ENCODE measurements at regions not wholly inside any gene's neighbourhood (a gene's known extent, or its start where the extent isn't known, plus 50 kb on each side); places are given as distances from the start of the nearest gene placed in this dataset.

GRCh38 chr13:33441015-33441414, 155.5 kb upstream of the STARD13 start:
- Mint-ChIP-seq H3K27ac (no peak overlapping the region), H3K9me3 (no peaks in the 10 kb centered on the region), H3K4me1 (no peaks in the 10 kb centered on the region), H3K4me3 (no peak overlapping the region), H3K27me3 (peaks cover 5 to 7% of the 10 kb centered on the region in 2 donors), H3K36me3 (no peaks in the 10 kb centered on the region)
- CTCF ChIA-PET: no interaction called here
- Histone ChIP-seq H3K4me1 (ENCODE audit: control insufficient read depth in 1 of 2, extremely low read depth in 1 of 2, insufficient read depth in 2 of 2, low read length in 2 of 2) (no peaks in the 10 kb centered on the region), H3K27me3 (replicated peaks in 1 of 2; ENCODE audit: control insufficient read depth in 2 of 2, extremely low read depth in 1 of 2, insufficient read depth in 2 of 2, low read length in 1 of 2) (no peaks in the 10 kb centered on the region), H3K27ac (ENCODE audit: low read length) (no peak overlapping the region), H3K4me3 (ENCODE audit: control insufficient read depth in 1 of 2, extremely low read depth in 1 of 2, low read length in 1 of 2) (no peak overlapping the region), H3K36me3 (ENCODE audit: control insufficient read depth in 2 of 2, extremely low read depth in 1 of 2, insufficient read depth in 1 of 2, low read length in 1 of 2) (no peaks in the 10 kb centered on the region), H3K9me3 (no peaks in the 10 kb centered on the region)
- POLR2A ChIA-PET: no interaction called here
- ATAC-seq (replicated peaks in 1 of 4) (no peak), DNase-seq (no peak)
- 100% methylated on average over 1 of the region's 1 CpG for WGBS (ENCODE audit: insufficient coverage)

- Histone ChIP-seq H3K36me3 (ENCODE audit: control insufficient read depth in 2 of 2, extremely low read depth in 1 of 2, insufficient read depth in 1 of 2, low read length in 1 of 2) (no peaks in the 10 kb centered on the region), H3K9me3 (no peaks in the 10 kb centered on the region), H3K27ac (ENCODE audit: low read length) (no peak overlapping the region), H3K27me3 (replicated peaks in 1 of 2; ENCODE audit: control insufficient read depth in 2 of 2, extremely low read depth in 1 of 2, insufficient read depth in 2 of 2, low read length in 1 of 2) (no peaks in the 10 kb centered on the region), H3K4me1 (ENCODE audit: control insufficient read depth in 1 of 2, extremely low read depth in 1 of 2, insufficient read depth in 2 of 2, low read length in 2 of 2) (no peaks in the 10 kb centered on the region), H3K4me3 (ENCODE audit: control insufficient read depth in 1 of 2, extremely low read depth in 1 of 2, low read length in 1 of 2) (no peak overlapping the region)
- WGBS (ENCODE audit: insufficient coverage): no CpG with 5 or more reads among the region's 1 CpG
- CTCF ChIA-PET: no interaction called here
- no peak for DNase-seq
- no peaks in the 10 kb centered on the region for H3K36me3 Mint-ChIP-seq
- no peak overlapping the region for H3K4me3 Mint-ChIP-seq
- H3K4me1 Mint-ChIP-seq: no peaks in the 10 kb centered on the region
- H3K27me3 Mint-ChIP-seq: peaks cover 6 to 10% of the 10 kb centered on the region in 2 donors
- POLR2A ChIA-PET: no interaction called here
- H3K9me3 Mint-ChIP-seq: peaks cover 0 to 3% (median 0%) of the 10 kb centered on the region in 3 donors
- no peak for ATAC-seq (replicated peaks in 1 of 4)
- H3K27ac Mint-ChIP-seq: no peak overlapping the region
Observed at GRCh38 chr13:33445024-33445423, 159.5 kb upstream of the STARD13 start.

DNA sequence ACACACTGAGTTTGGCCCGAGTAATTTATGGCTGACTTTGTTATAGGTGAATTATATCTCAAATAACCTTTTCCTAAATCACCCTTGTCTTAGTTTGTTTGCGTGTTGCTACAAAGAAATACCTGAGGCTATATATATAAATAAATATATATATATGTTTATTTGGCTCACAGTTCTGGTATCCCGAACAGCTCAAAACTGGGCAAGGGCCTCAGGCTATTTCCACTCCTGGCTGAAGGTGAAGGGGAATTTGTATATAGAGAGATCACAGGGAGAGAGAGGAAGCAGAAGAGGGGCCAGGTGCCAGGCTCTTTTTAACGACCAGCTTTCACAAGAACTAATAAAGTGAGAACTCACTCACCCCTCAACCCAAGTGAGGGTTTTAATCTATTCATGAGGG, 159.9 kb upstream of the STARD13 start:
- Histone ChIP-seq H3K4me3 (ENCODE audit: control insufficient read depth in 1 of 2, extremely low read depth in 1 of 2, low read length in 1 of 2) (no peak overlapping the region), H3K9me3 (no peaks in the 10 kb centered on the region), H3K4me1 (ENCODE audit: control insufficient read depth in 1 of 2, extremely low read depth in 1 of 2, insufficient read depth in 2 of 2, low read length in 2 of 2) (no peaks in the 10 kb centered on the region), H3K36me3 (ENCODE audit: control insufficient read depth in 2 of 2, extremely low read depth in 1 of 2, insufficient read depth in 1 of 2, low read length in 1 of 2) (no peaks in the 10 kb centered on the region), H3K27me3 (replicated peaks in 1 of 2; ENCODE audit: control insufficient read depth in 2 of 2, extremely low read depth in 1 of 2, insufficient read depth in 2 of 2, low read length in 1 of 2) (no peaks in the 10 kb centered on the region), H3K27ac (ENCODE audit: low read length) (no peak overlapping the region)
- CTCF ChIA-PET: no interaction called here
- H3K36me3 Mint-ChIP-seq: no peaks in the 10 kb centered on the region
- H3K4me3 Mint-ChIP-seq: no peak overlapping the region
- no CpG with 5 or more reads among the region's 4 CpGs for WGBS (ENCODE audit: insufficient coverage)
- H3K4me1 Mint-ChIP-seq: no peaks in the 10 kb centered on the region
- DNase-seq (no peak), ATAC-seq (replicated peaks in 1 of 4) (no peak)
- H3K27me3 Mint-ChIP-seq: peaks cover 6 to 11% of the 10 kb centered on the region in 2 donors
- H3K9me3 Mint-ChIP-seq: peaks cover 0 to 3% (median 0%) of the 10 kb centered on the region in 3 donors
- POLR2A ChIA-PET: interaction anchor here in 1 of 2 donors (0.6 kb wide), 1 partner anchor 1845 kb away, joined by 3 read pairs; no protein-coding TSS in a partner anchor
- no peak overlapping the region for H3K27ac Mint-ChIP-seq

GRCh38 chr13:33446821-33447725, 161.5 kb upstream of the STARD13 start:
- no peaks in the 10 kb centered on the region for H3K36me3 Mint-ChIP-seq
- H3K4me3 ChIP-seq (ENCODE audit: control insufficient read depth in 1 of 2, extremely low read depth in 1 of 2, low read length in 1 of 2): no peak overlapping the region
- no peak for DNase-seq
- no peak overlapping the region for H3K27ac Mint-ChIP-seq
- peaks cover 4 to 9% of the 10 kb centered on the region in 2 donors for H3K27me3 Mint-ChIP-seq
- no peaks in the 10 kb centered on the region for H3K4me1 Mint-ChIP-seq
- ChIA-PET POLR2A (no interaction called here), CTCF (no interaction called here)
- H3K27me3 ChIP-seq (replicated peaks in 1 of 2; ENCODE audit: control insufficient read depth in 2 of 2, extremely low read depth in 1 of 2, insufficient read depth in 2 of 2, low read length in 1 of 2): no peaks in the 10 kb centered on the region
- no peaks in the 10 kb centered on the region for H3K4me1 ChIP-seq (ENCODE audit: control insufficient read depth in 1 of 2, extremely low read depth in 1 of 2, insufficient read depth in 2 of 2, low read length in 2 of 2)
- 74% methylated on average over 4 of the region's 5 CpGs for WGBS (ENCODE audit: insufficient coverage)
- no peaks in the 10 kb centered on the region for H3K9me3 ChIP-seq
- no peak overlapping the region for H3K27ac ChIP-seq (ENCODE audit: low read length)
- ATAC-seq (replicated peaks in 1 of 4): no peak
- no peaks in the 10 kb centered on the region for H3K36me3 ChIP-seq (ENCODE audit: control insufficient read depth in 2 of 2, extremely low read depth in 1 of 2, insufficient read depth in 1 of 2, low read length in 1 of 2)
- peaks cover 0 to 3% (median 0%) of the 10 kb centered on the region in 3 donors for H3K9me3 Mint-ChIP-seq
- no peak overlapping the region for H3K4me3 Mint-ChIP-seq

- Histone ChIP-seq H3K9me3 (no peaks in the 10 kb centered on the region), H3K4me1 (ENCODE audit: control insufficient read depth in 1 of 2, extremely low read depth in 1 of 2, insufficient read depth in 2 of 2, low read length in 2 of 2) (no peaks in the 10 kb centered on the region), H3K27ac (ENCODE audit: low read length) (no peak overlapping the region), H3K4me3 (ENCODE audit: control insufficient read depth in 1 of 2, extremely low read depth in 1 of 2, low read length in 1 of 2) (no peak overlapping the region), H3K27me3 (replicated peaks in 1 of 2; ENCODE audit: control insufficient read depth in 2 of 2, extremely low read depth in 1 of 2, insufficient read depth in 2 of 2, low read length in 1 of 2) (no peaks in the 10 kb centered on the region), H3K36me3 (ENCODE audit: control insufficient read depth in 2 of 2, extremely low read depth in 1 of 2, insufficient read depth in 1 of 2, low read length in 1 of 2) (no peaks in the 10 kb centered on the region)
- DNase-seq (no peak), ATAC-seq (replicated peaks in 1 of 4) (no peak)
- peaks cover 1 to 9% of the 10 kb centered on the region in 2 donors for H3K27me3 Mint-ChIP-seq
- ChIA-PET CTCF (no interaction called here), POLR2A (no interaction called here)
- no peaks in the 10 kb centered on the region for H3K4me1 Mint-ChIP-seq
- H3K27ac Mint-ChIP-seq: no peak overlapping the region
- no CpG with 5 or more reads among the region's 1 CpG for WGBS (ENCODE audit: insufficient coverage)
- peaks cover 0 to 3% (median 0%) of the 10 kb centered on the region in 3 donors for H3K9me3 Mint-ChIP-seq
- H3K4me3 Mint-ChIP-seq: no peak overlapping the region
- H3K36me3 Mint-ChIP-seq: no peaks in the 10 kb centered on the region
Observed at GRCh38 chr13:33448889-33449288, 163.3 kb upstream of the STARD13 start.

- Mint-ChIP-seq H3K4me3 (no peak overlapping the region), H3K27ac (no peak overlapping the region), H3K4me1 (no peaks in the 10 kb centered on the region), H3K27me3 (peaks cover 1 to 9% of the 10 kb centered on the region in 2 donors), H3K9me3 (peaks cover 0 to 3% (median 0%) of the 10 kb centered on the region in 3 donors), H3K36me3 (no peaks in the 10 kb centered on the region)
- no peaks in the 10 kb centered on the region for H3K9me3 ChIP-seq
- H3K4me3 ChIP-seq (ENCODE audit: control insufficient read depth in 1 of 2, extremely low read depth in 1 of 2, low read length in 1 of 2): no peak overlapping the region
- WGBS (ENCODE audit: insufficient coverage): 85% methylated on average over 5 of the region's 6 CpGs
- ChIA-PET CTCF (no interaction called here), POLR2A (no interaction called here)
- DNase-seq: no peak
- H3K4me1 ChIP-seq (ENCODE audit: control insufficient read depth in 1 of 2, extremely low read depth in 1 of 2, insufficient read depth in 2 of 2, low read length in 2 of 2): no peaks in the 10 kb centered on the region
- ATAC-seq (replicated peaks in 1 of 4): no peak
- H3K36me3 ChIP-seq (ENCODE audit: control insufficient read depth in 2 of 2, extremely low read depth in 1 of 2, insufficient read depth in 1 of 2, low read length in 1 of 2): no peaks in the 10 kb centered on the region
- no peaks in the 10 kb centered on the region for H3K27me3 ChIP-seq (replicated peaks in 1 of 2; ENCODE audit: control insufficient read depth in 2 of 2, extremely low read depth in 1 of 2, insufficient read depth in 2 of 2, low read length in 1 of 2)
- H3K27ac ChIP-seq (ENCODE audit: low read length): no peak overlapping the region
Observed at GRCh38 chr13:33450956-33451709, 165.6 kb upstream of the STARD13 start.

Measured in T-cell (primary cell).